ENCODE measurements at regions not wholly inside any gene's neighbourhood (a gene's known extent, or its start where the extent isn't known, plus 50 kb on each side); places are given as distances from the start of the nearest gene placed in this dataset.

- Histone ChIP-seq H3K27ac (ENCODE audit: low read depth, low read length, poor library complexity, severe bottlenecking) (no peak overlapping the region), H3K9me2 (ENCODE audit: insufficient read depth, low read length) (no peaks in the 10 kb centered on the region), H3K4me2 (ENCODE audit: low read length) (no peak overlapping the region), H3K79me2 (ENCODE audit: insufficient read depth, low read depth, low read length) (no peaks in the 10 kb centered on the region), H3K36me3 (ENCODE audit: insufficient read depth, low read length) (no peaks in the 10 kb centered on the region), H3K4me3 (ENCODE audit: low read depth, low read length, poor library complexity, severe bottlenecking) (no peak overlapping the region), H2AFZ (ENCODE audit: low read length) (no peak overlapping the region), H4K20me1 (ENCODE audit: insufficient read depth, low read length) (no peaks in the 10 kb centered on the region), H3K9me3 (ENCODE audit: low read length) (no peaks in the 10 kb centered on the region), H3K4me1 (ENCODE audit: insufficient read depth, low read length, poor library complexity, severe bottlenecking) (no peaks in the 10 kb centered on the region)
- intact Hi-C loops (cut with micrococcal nuclease; ENCODE audit: unreplicated experiment): no loop called here
- no TSS peak for BruUV-seq (replicated peaks)
- CTCF ChIA-PET (ENCODE audit: unreplicated experiment): no interaction called here
- no peak for DNase-seq (ENCODE audit: low spot score)
- TF ChIP-seq EZH2phosphoT487 (IDR thresholded peaks at IDR 0.05; ENCODE audit: borderline replicate concordance, low read depth, low read length): no peak
- TF ChIP-seq, protein P1, sequence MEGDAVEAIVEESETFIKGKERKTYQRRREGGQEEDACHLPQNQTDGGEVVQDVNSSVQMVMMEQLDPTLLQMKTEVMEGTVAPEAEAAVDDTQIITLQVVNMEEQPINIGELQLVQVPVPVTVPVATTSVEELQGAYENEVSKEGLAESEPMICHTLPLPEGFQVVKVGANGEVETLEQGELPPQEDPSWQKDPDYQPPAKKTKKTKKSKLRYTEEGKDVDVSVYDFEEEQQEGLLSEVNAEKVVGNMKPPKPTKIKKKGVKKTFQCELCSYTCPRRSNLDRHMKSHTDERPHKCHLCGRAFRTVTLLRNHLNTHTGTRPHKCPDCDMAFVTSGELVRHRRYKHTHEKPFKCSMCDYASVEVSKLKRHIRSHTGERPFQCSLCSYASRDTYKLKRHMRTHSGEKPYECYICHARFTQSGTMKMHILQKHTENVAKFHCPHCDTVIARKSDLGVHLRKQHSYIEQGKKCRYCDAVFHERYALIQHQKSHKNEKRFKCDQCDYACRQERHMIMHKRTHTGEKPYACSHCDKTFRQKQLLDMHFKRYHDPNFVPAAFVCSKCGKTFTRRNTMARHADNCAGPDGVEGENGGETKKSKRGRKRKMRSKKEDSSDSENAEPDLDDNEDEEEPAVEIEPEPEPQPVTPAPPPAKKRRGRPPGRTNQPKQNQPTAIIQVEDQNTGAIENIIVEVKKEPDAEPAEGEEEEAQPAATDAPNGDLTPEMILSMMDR (conservative IDR thresholded peaks at IDR 0.05; ENCODE audit: low read length): no peak
- POLR2A ChIA-PET: interaction anchor here (0.6 to 3.2 kb wide), 8 partner anchors 8 to 305 kb away, joined by 3 to 10 read pairs (median 4); no protein-coding TSS in a partner anchor
Measured at GRCh38 chr13:77443511-77443910, 92.0 kb upstream of the SCEL start.

DNA sequence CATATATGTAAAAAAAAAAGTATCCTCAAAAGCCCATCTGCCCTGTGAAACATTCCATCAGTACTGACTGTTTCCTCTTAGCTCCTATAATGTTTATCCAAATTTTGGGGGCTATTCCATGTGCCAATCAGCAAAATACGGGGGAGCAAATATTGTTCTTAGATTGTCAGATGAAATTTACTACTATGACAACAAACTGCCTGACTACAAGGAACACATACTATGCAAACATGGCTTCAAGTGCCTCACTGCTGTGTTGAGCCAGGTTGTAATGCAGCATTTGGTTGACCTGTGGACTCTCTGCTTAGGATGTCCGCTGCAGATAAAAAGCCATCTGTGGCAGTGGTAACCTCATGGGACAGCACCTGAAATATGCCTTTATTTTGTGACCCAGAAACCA, 98.2 kb upstream of the SCEL start:
- CTCF ChIA-PET (ENCODE audit: unreplicated experiment): no interaction called here
- POLR2A ChIA-PET: interaction anchor here (0.7 to 2.5 kb wide), 2 partner anchors 11 to 219 kb away, joined by 3 to 8 read pairs; no protein-coding TSS in a partner anchor

DNA sequence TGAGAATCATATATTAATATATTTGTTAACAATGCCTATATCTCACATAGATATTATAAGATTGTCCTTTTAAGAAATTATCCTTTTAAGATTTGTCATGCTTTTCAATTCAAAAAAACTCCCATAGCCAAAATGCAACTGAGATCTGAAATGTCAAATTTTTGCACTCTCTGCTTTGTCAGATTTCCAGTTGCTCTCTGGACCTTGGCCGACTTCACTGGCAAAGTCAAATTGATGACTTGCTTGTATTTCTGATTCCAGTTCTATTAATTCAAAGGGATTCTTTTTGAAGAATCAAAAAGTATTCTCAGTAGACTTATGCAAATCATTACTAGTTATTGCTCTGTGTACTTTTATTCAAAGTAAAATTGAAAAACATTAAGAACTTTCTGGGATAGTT, 101.2 kb upstream of the SCEL start:
- Histone ChIP-seq H3K27ac (ENCODE audit: low read depth, low read length, poor library complexity, severe bottlenecking) (no peak overlapping the region), H3K9me2 (ENCODE audit: insufficient read depth, low read length) (no peaks in the 10 kb centered on the region), H3K36me3 (ENCODE audit: insufficient read depth, low read length) (no peaks in the 10 kb centered on the region), H3K4me2 (ENCODE audit: low read length) (no peak overlapping the region), H3K9me3 (ENCODE audit: low read length) (peaks cover 7% of the 10 kb centered on the region; the same call in 1 of the 2 replicates), H2AFZ (ENCODE audit: low read length) (no peak overlapping the region), H3K4me1 (ENCODE audit: insufficient read depth, low read length, poor library complexity, severe bottlenecking) (peaks cover 8% of the 10 kb centered on the region), H4K20me1 (ENCODE audit: insufficient read depth, low read length) (no peaks in the 10 kb centered on the region), H3K4me3 (ENCODE audit: low read depth, low read length, poor library complexity, severe bottlenecking) (no peak overlapping the region), H3K79me2 (ENCODE audit: insufficient read depth, low read depth, low read length) (no peaks in the 10 kb centered on the region)
- CTCF ChIA-PET (ENCODE audit: unreplicated experiment): no interaction called here
- BruUV-seq (replicated peaks): no TSS peak
- POLR2A ChIA-PET: interaction anchor here (0.6 to 1.2 kb wide), 3 partner anchors 10 to 82 kb away, joined by 3 to 4 read pairs (median 3); no protein-coding TSS in a partner anchor
- no peak for DNase-seq (ENCODE audit: low spot score)
- TF ChIP-seq EZH2phosphoT487 (IDR thresholded peaks at IDR 0.05; ENCODE audit: borderline replicate concordance, low read depth, low read length): no peak
- TF ChIP-seq, protein P1 (conservative IDR thresholded peaks at IDR 0.05; ENCODE audit: low read length): no peak
- intact Hi-C loops (cut with micrococcal nuclease; ENCODE audit: unreplicated experiment): no loop called here

More for the DNA sequence above, 98.2 kb upstream of the SCEL start:
- Histone ChIP-seq H3K79me2 (ENCODE audit: insufficient read depth, low read depth, low read length) (no peaks in the 10 kb centered on the region), H3K9me3 (ENCODE audit: low read length) (no peaks in the 10 kb centered on the region), H3K4me1 (ENCODE audit: insufficient read depth, low read length, poor library complexity, severe bottlenecking) (no peaks in the 10 kb centered on the region), H3K36me3 (ENCODE audit: insufficient read depth, low read length) (no peaks in the 10 kb centered on the region), H3K27ac (ENCODE audit: low read depth, low read length, poor library complexity, severe bottlenecking) (no peak overlapping the region), H3K4me2 (ENCODE audit: low read length) (no peak overlapping the region), H4K20me1 (ENCODE audit: insufficient read depth, low read length) (no peaks in the 10 kb centered on the region), H3K9me2 (ENCODE audit: insufficient read depth, low read length) (no peaks in the 10 kb centered on the region), H2AFZ (ENCODE audit: low read length) (no peak overlapping the region), H3K4me3 (ENCODE audit: low read depth, low read length, poor library complexity, severe bottlenecking) (no peak overlapping the region)
- DNase-seq (ENCODE audit: low spot score): no peak
- TF ChIP-seq, protein P1 (conservative IDR thresholded peaks at IDR 0.05; ENCODE audit: low read length): no peak
- TF ChIP-seq EZH2phosphoT487 (IDR thresholded peaks at IDR 0.05; ENCODE audit: borderline replicate concordance, low read depth, low read length): no peak
- no TSS peak for BruUV-seq (replicated peaks)
- intact Hi-C loops (cut with micrococcal nuclease; ENCODE audit: unreplicated experiment): no loop called here
